ENCODE measurements at regions not wholly inside any gene's neighbourhood (a gene's known extent, or its start where the extent isn't known, plus 50 kb on each side); places are given as distances from the start of the nearest gene placed in this dataset.

DNA sequence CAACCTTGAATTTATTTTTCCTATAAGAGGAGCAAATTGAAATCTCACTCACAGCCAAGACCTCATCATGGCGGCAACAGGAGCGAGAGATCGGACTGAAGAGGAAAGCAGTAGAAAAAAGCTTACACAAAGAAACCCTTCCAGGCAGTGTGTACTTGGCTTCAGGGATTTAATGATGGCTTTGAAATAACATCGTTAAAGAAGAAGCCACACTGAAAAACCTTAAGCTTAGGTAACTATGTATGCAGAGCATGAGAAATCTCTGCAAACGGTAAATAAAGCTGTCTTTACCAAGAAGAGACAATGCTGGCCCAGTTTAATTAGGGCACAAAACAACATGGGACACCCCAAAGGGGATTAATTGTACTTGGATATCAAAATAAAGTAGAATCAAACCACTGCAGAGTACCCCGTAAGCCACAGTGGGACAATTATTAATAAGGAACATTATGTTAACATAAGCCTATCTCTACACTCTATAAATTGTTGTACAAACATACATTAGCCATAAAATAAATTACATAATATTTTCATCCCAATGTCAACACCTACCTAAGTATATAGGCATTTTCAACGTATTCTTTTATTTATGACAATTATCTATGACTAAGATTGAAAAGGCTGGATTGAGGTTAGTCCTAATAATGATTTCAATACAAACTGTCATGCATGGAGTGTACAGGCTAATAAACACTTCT is 360.2 kb upstream of the CHRM3 start:
- no peak overlapping the region for H3K4me3 ChIP-seq
- intact Hi-C loops (cut with DNase I), result no loop called here
- no peak for DNase-seq
- no peak for TF ChIP-seq POLR2A (IDR thresholded peaks at IDR 0.05)
- TF ChIP-seq, protein P1, sequence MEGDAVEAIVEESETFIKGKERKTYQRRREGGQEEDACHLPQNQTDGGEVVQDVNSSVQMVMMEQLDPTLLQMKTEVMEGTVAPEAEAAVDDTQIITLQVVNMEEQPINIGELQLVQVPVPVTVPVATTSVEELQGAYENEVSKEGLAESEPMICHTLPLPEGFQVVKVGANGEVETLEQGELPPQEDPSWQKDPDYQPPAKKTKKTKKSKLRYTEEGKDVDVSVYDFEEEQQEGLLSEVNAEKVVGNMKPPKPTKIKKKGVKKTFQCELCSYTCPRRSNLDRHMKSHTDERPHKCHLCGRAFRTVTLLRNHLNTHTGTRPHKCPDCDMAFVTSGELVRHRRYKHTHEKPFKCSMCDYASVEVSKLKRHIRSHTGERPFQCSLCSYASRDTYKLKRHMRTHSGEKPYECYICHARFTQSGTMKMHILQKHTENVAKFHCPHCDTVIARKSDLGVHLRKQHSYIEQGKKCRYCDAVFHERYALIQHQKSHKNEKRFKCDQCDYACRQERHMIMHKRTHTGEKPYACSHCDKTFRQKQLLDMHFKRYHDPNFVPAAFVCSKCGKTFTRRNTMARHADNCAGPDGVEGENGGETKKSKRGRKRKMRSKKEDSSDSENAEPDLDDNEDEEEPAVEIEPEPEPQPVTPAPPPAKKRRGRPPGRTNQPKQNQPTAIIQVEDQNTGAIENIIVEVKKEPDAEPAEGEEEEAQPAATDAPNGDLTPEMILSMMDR (IDR thresholded peaks at IDR 0.05), result no peak
- no peaks in the 10 kb centered on the region for H3K4me1 ChIP-seq (replicated peaks in 1 of 2)
- H3K27ac ChIP-seq, result no peak overlapping the region
- WGBS, 4 donors, result 74 to 84% (median 79%) methylated on average over 7 of the region's 7 CpGs
- no peaks in the 10 kb centered on the region for H3K36me3 ChIP-seq (replicated peaks in 1 of 2)
- no peaks in the 10 kb centered on the region for H3K9me3 ChIP-seq (replicated peaks in 1 of 3)
- no peaks in the 10 kb centered on the region for H3K27me3 ChIP-seq

DNA sequence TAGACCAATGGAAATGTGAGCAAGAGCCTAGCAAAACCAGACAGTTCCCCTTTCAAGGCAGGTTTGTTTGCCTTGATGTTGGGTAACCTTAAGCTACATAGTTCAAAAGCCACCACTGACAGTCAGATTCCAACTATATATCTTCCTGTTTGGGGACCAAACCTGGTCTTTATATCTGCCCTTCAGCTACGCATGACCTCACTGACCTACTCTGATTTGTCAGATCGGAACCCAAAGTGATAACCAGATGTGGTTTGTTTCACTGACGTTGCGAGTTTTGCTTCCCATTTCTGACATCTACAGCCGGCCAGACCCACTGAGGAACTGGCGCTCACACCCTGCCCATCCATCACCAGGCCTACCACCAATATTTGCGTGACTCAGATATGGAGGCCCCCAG is 361.1 kb upstream of the CHRM3 start:
- H3K27ac ChIP-seq, result no peak overlapping the region
- no peak overlapping the region for H3K4me3 ChIP-seq
- WGBS, 4 donors, result 74 to 85% (median 84%) methylated on average over 7 of the region's 7 CpGs
- intact Hi-C loops (cut with DNase I), result no loop called here
- H3K36me3 ChIP-seq (replicated peaks in 1 of 2), result no peaks in the 10 kb centered on the region
- no peak for DNase-seq
- no peaks in the 10 kb centered on the region for H3K4me1 ChIP-seq (replicated peaks in 1 of 2)
- no peaks in the 10 kb centered on the region for H3K27me3 ChIP-seq
- TF ChIP-seq, protein P1 (IDR thresholded peaks at IDR 0.05), result no peak
- no peak for TF ChIP-seq POLR2A (IDR thresholded peaks at IDR 0.05)
- H3K9me3 ChIP-seq (replicated peaks in 1 of 3), result no peaks in the 10 kb centered on the region

DNA sequence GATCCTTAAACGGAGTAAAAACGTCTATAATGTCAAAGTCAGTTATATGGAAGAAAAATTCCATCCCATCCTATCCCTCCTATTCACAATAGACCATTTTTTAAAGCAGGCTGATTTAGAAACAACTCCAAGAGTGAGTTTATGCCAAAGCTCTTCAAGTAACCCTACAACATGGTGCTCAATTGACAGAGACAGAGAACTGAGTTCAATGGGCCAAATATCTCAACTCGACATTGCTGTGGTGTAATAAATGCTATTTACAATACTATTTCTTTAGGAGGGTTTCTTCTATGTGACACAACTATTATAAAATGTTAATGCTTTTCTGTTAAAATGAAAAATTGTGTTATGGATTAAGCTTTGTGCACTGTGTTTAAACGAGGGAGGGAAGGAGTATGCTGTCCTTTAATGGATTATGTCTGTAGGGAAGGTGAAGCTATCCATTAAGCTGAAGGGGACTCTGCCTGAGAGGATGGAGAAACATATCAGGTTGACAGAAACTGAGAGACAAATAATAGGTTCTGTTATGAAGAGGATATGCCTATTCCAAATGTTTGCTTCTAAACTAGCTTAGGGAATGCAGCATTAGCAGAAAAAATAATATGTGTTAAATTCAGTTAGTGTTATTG is 362.5 kb upstream of the CHRM3 start:
- Histone ChIP-seq H3K27me3 (no peaks in the 10 kb centered on the region), H3K27ac (no peak overlapping the region), H3K4me3 (no peak overlapping the region), H3K4me1 (replicated peaks in 1 of 2) (no peaks in the 10 kb centered on the region), H3K36me3 (replicated peaks in 1 of 2) (no peaks in the 10 kb centered on the region), H3K9me3 (replicated peaks in 1 of 3) (no peaks in the 10 kb centered on the region)
- 42 to 49% (median 44%) methylated on average over 4 of the region's 4 CpGs for WGBS, 4 donors
- TF ChIP-seq POLR2A (IDR thresholded peaks at IDR 0.05), result no peak
- TF ChIP-seq, protein P1 (IDR thresholded peaks at IDR 0.05), result no peak
- intact Hi-C loops (cut with DNase I), result no loop called here
- DNase-seq, result no peak

DNA sequence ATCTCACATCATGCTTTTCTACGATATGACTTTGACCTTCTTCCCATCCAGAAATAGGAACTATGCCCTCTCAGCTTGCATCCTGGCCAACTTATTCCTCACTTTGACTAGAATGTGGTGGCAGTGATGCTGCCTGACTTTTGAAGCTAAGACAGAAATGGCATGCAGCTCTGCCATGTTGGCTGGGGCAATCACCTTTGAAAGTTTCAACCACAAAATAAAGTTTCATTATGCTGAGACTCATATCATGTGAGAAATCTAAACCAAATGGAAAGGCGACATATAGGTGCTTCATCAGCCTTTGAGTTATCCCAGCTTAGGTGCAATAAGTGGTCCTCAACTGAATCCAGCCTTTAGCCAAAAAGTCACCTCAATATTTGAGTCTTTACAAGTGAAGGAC is 370.0 kb upstream of the CHRM3 start:
- H3K4me1 ChIP-seq (replicated peaks in 1 of 2), result no peaks in the 10 kb centered on the region
- intact Hi-C loops (cut with DNase I), result no loop called here
- no peaks in the 10 kb centered on the region for H3K27me3 ChIP-seq
- no peak for DNase-seq
- no peak overlapping the region for H3K4me3 ChIP-seq
- WGBS, 4 donors, result 74 to 81% (median 75%) methylated on average over 2 of the region's 2 CpGs
- H3K36me3 ChIP-seq (replicated peaks in 1 of 2), result no peaks in the 10 kb centered on the region
- TF ChIP-seq, protein P1 (IDR thresholded peaks at IDR 0.05), result no peak
- no peak for TF ChIP-seq POLR2A (IDR thresholded peaks at IDR 0.05)
- no peaks in the 10 kb centered on the region for H3K9me3 ChIP-seq (replicated peaks in 1 of 3)
- H3K27ac ChIP-seq, result no peak overlapping the region

Measured in adrenal gland (tissue), 9 donors.